ENCODE measurements at regions not wholly inside any gene's neighbourhood (a gene's known extent, or its start where the extent isn't known, plus 50 kb on each side); places are given as distances from the start of the nearest gene placed in this dataset.
"Not testable (repeated sequence)": the region's sequence is repeated elsewhere in the genome, so short reads cannot be mapped to it uniquely, and the experiment has no call there.

DNA sequence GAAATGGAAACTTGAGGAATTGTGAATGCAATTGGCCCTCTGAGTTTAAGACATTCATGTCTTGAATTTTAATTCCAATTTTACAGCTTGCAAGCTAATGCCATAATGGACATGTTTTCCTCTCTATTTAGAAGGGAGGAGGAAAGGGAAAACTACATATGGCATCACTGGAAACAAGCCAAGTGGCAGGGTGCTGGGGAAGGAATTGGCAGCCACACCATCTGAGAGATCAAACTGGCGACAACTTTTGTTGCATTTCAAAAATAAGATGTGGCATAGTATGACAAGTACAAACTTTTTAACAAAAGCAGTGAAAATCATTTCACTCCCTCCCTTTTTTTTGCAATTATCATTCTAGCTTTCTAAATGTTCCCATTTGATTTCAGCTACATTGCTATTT lies 615.6 kb downstream of the CENPC start:
- no peak for DNase-seq (ENCODE audit: low read depth in 2 of 2)

DNA sequence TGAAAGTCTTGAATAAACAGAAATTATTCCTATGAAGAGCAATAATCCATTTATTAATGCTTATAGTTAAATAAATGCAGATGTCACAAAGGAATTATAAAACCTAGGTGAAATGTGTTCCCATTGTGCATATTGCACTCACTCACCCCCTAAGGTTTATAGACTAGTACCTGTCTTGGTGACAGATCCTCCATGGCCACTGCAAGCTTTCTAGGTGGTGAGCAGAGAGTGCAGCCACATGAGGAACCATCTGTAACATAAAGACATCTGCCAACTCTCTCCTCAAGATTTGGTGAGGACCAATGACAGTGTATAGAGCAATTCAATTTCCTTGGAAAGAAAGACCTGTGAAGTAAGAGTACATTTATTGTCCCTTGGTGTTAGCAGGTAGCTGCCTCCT lies 616.4 kb downstream of the CENPC start:
- DNase-seq (ENCODE audit: low read depth in 2 of 2), result not testable (repeated sequence)

GRCh38 chr4:66927937-66928336 lies 617.4 kb downstream of the CENPC start:
- DNase-seq (ENCODE audit: low read depth in 2 of 2), result no peak

GRCh38 chr4:66926687-66927086 lies 618.6 kb downstream of the CENPC start:
- no peak for DNase-seq (ENCODE audit: low read depth in 2 of 2)

- DNase-seq (ENCODE audit: low read depth in 2 of 2), result no peak
These were observed 622.0 kb downstream of the CENPC start for GRCh38 chr4:66923081-66923865.

GRCh38 chr4:66921433-66921832 lies 623.9 kb downstream of the CENPC start:
- no peak for DNase-seq (ENCODE audit: low read depth in 2 of 2)

GRCh38 chr4:66920514-66920913 lies 624.8 kb downstream of the CENPC start:
- no peak for DNase-seq (ENCODE audit: low read depth in 2 of 2)

DNA sequence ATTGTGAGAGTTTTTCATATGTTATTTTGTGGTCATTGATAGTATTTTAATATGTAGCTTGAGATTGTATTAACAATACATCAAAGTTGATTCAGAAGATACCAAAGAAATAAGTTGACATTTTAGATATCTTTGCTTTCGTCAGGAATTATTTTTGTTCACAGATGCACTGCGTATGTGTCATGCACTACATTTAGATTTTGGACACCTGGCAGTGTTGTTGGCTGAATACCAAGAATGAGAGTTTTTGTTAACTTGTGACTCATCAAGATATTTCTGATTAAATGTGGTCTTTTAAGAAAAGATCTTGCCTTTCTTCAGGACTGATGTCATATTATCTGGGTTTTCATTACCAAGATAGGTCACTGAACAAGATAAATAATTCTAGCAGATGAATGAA lies 633.4 kb downstream of the CENPC start:
- no peak for DNase-seq (ENCODE audit: low read depth in 2 of 2)

- no peak for DNase-seq (ENCODE audit: low read depth in 2 of 2)
These were observed 639.0 kb downstream of the CENPC start for GRCh38 chr4:66906314-66906713.

GRCh38 chr4:66899422-66900065 lies 645.8 kb downstream of the CENPC start:
- no peak for DNase-seq (ENCODE audit: low read depth in 2 of 2)

GRCh38 chr4:66893807-66894206 lies 651.5 kb downstream of the CENPC start:
- no peak for DNase-seq (ENCODE audit: low read depth in 2 of 2)

GRCh38 chr4:66887061-66887460 lies 658.2 kb downstream of the CENPC start:
- DNase-seq (ENCODE audit: low read depth in 2 of 2), result no peak

DNA sequence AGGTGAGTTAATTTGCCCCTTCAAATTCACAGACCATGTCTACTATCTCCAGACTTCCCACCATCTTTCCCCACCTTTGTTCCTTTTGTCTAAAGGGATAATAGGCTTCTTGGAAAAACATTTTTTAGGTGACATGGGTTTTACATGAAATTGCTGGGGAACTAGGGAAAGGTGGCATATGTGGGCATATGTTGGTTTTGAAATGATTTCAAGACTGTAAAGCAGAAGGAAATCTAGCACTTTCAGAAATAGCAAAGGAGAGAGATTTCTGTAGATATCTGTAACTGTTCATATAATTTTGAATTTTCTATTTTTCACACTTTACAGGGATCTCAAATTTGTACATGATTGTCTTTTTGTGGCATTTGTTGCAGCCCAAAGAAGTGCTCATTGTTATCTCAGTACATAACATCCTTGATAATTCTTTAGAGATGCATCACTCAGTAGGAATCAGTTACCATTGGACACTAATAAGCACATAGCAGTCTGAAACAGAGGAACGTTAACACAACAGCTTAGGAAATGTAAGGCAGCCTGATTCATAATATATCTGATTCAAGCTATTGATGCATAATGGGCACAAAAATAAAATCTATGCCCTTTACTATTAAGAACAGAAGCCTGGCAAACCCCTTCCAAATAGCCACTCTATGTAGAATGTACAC lies 659.7 kb downstream of the CENPC start:
- no peak for DNase-seq (ENCODE audit: low read depth in 2 of 2)

DNA sequence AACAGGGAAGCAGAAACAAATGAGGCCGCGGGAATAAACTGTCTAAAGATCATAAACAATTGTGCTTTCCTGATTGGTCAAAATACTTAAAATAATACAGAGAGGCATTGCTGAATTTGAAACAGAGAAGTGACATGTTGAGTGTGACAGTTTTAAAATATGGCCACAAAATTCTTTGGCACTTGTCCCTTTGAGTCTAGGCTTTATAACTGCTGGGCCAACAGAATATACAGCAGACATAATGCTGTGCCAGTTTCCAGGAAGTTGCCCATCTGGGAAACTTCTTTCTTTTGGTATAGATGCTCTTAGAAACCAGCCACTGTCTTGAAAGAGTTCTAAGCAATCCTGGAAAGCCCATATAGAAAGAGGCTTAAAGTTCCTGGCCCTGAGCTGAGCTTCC lies 668.4 kb downstream of the CENPC start:
- no peak for DNase-seq (ENCODE audit: low read depth in 2 of 2)

- no peak for DNase-seq (ENCODE audit: low read depth in 2 of 2)
These were observed 672.6 kb downstream of the CENPC start for GRCh38 chr4:66872661-66873060.

DNA sequence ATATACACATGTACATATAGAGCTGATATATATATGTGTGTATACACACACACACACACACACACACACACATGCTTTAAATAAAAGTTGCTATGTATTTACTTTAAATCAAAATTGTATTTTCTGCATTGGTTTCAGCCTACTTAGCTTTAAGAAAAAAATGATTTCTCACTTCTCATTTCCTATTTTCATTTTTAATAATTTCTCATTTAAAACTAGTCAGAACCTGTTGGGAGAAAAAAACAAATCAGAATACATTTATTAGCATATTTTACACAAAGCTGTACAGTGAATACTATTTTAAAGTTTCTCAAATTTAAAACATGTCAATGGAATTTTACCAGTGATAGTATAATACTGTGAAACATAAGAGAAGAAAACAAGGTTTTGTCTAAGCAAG lies 681.8 kb downstream of the CENPC start:
- no peak for DNase-seq (ENCODE audit: low read depth in 2 of 2)

DNA sequence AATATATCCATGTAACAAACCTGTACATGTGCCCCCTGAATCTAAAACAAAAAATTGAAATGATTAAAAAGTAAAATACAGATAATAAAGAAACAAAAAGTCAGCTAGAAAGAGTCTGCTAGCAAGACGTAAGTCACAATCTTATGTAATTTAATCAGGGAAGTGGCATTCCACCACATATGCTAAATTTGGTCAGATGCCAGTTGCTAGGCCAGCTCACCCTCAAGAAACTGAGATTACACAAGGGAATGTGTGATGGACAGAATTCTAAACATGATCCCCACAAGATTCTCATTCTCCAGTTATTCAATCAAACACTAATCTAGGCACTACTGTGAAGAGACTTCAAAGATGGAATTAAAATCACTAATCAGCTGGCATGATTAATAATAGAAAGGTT lies 689.3 kb downstream of the CENPC start:
- no peak for DNase-seq (ENCODE audit: low read depth in 2 of 2)

DNA sequence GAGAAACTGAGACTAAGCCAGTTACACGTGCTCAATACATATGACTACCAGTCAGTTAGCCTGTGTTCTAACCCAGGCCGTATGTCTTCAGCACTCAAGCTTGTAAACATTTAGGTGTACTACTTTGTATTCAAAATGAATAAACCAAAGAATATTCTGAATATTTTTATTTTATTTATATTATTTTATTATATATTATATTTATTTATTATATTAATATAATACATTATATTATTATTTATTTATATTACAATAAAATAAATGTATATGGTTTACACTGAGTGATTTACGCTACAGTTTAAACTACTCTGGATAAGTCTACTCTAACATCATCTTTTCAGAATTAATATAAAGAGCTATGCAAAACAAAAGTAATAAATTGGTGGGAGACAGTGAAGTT lies 691.5 kb downstream of the CENPC start:
- no peak for DNase-seq (ENCODE audit: low read depth in 2 of 2)

DNA sequence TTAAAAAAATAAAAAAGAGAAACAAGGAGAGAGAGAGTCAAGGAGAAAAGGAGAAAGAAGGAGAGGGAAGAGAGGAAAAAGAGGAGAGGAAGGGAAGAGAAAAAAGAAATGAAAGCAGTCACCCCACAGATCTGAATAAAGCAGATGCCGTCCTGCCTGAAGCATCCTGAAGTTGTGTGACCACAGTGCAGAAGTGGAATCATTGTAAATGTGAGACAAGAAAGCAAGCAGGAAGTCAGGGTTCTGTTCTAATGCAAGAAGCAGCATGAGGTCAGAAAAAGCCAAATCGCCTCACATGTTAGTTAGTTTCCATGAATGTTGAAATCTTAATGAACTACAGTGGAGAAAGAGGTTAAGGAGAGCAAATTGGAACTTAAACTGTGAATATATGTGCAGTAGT lies 692.5 kb downstream of the CENPC start:
- no peak for DNase-seq (ENCODE audit: low read depth in 2 of 2)

DNA sequence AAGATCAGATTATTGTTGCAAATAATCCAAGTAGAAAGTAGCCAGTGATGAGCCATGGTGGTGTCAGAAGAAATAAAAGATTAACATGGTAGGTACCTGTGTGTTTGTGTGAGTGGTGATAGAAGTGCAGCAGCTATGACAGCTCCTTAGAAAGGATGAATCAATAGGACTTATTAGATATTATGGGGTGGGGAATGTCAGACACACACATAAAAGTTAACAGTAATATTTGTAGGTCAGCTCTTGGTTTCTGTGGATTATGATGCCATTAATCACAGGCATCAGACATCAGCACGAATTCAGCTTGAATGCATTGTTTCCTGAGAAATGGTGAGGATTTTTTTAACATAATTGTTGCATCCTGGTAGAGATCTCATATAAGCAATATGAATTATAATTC lies 695.7 kb downstream of the CENPC start:
- no peak for DNase-seq (ENCODE audit: low read depth in 2 of 2)

GRCh38 chr4:66842724-66843088 lies 702.6 kb downstream of the CENPC start:
- DNase-seq (ENCODE audit: low read depth in 2 of 2), result no peak

GRCh38 chr4:66842026-66842723 lies 703.1 kb downstream of the CENPC start:
- no peak for DNase-seq (ENCODE audit: low read depth in 2 of 2)

DNA sequence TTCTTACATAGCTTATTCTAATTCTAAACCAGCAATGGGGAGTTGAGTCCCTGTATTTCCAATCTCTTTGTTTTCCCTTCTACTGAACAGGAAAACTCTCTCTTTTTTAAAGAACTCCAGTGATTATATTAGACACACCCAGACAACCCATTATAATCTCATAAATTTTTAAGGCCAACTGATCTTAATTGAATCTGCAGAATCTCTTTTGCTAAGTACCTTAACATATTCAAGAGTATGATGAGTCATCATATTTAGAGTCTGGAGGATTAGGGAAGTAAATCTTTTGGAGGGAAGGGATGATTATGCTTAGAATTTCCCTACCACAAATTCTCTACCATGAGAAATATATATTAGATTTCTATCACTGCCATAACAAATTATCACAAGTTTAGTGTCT lies 705.1 kb downstream of the CENPC start:
- DNase-seq (ENCODE audit: low read depth in 2 of 2), result no peak

Measured in activated CD8-positive, alpha-beta memory T cell treated with anti-CD3 and anti-CD28 coated beads for 4 hours (primary cell).